GM12873 (cell line): ENCODE measurements at regions not wholly inside any gene's neighbourhood (a gene's known extent, or its start where the extent isn't known, plus 50 kb on each side); places are given as distances from the start of the nearest gene placed in this dataset.

Experiments
- CTCF ChIP-seq: IDR thresholded peaks from 2 replicates; pipeline ENCODE4 v1.5.1; 2012; ENCODE audit warnings: low read depth, mild to moderate bottlenecking, moderate library complexity, low read length, control low read depth; ENCODE audit not compliant: insufficient read depth; ENCODE audit errors: missing control alignments

GRCh38 chr13:66237411-66238062 lies 992.6 kb downstream of the PCDH9 start:
- no peak for TF ChIP-seq CTCF

- no peak for TF ChIP-seq CTCF
Observed at GRCh38 chr13:66234159-66234558, 996.0 kb downstream of the PCDH9 start.

GRCh38 chr13:66225072-66225471 lies 1005.1 kb downstream of the PCDH9 start:
- no peak for TF ChIP-seq CTCF

GRCh38 chr13:66224663-66225062 lies 1005.5 kb downstream of the PCDH9 start:
- no peak for TF ChIP-seq CTCF

GRCh38 chr13:66222926-66223325 lies 1007.2 kb downstream of the PCDH9 start:
- no peak for TF ChIP-seq CTCF

- no peak for TF ChIP-seq CTCF
Observed at GRCh38 chr13:66222127-66222526, 1008.0 kb downstream of the PCDH9 start.

GRCh38 chr13:66219506-66219905 lies 1010.6 kb downstream of the PCDH9 start:
- TF ChIP-seq CTCF: no peak

GRCh38 chr13:66218583-66218982 lies 1011.6 kb downstream of the PCDH9 start:
- TF ChIP-seq CTCF: no peak
